GM08714 (cell line): ENCODE measurements at regions not wholly inside any gene's neighbourhood (a gene's known extent, or its start where the extent isn't known, plus 50 kb on each side); places are given as distances from the start of the nearest gene placed in this dataset.

Experiments used
- H3K4me3 ChIP-seq: fragments of 200-500 bp; sonication (Bioruptor generic); 2 replicates; pipeline ENCODE4 v1.5.1; 2014; ENCODE audit warnings: mild to moderate bottlenecking, low read length, inconsistent platforms
- ZNF274 ChIP-seq: IDR thresholded peaks from 2 replicates; pipeline ENCODE4 v1.6.1; 2012; ENCODE audit warnings: mild to moderate bottlenecking, low read depth, low read length

GRCh38 chr22:48238284-48238915 lies 1476.0 kb downstream of the TBC1D22A start:
- H3K4me3 ChIP-seq, result no peak overlapping the region
- TF ChIP-seq ZNF274, result no peak

GRCh38 chr22:48237466-48238283 lies 1475.2 kb downstream of the TBC1D22A start:
- H3K4me3 ChIP-seq, result no peak overlapping the region
- no peak for TF ChIP-seq ZNF274

- no peak for TF ChIP-seq ZNF274
- no peak overlapping the region for H3K4me3 ChIP-seq
Measured at GRCh38 chr22:48236261-48236660, 1473.8 kb downstream of the TBC1D22A start.

DNA sequence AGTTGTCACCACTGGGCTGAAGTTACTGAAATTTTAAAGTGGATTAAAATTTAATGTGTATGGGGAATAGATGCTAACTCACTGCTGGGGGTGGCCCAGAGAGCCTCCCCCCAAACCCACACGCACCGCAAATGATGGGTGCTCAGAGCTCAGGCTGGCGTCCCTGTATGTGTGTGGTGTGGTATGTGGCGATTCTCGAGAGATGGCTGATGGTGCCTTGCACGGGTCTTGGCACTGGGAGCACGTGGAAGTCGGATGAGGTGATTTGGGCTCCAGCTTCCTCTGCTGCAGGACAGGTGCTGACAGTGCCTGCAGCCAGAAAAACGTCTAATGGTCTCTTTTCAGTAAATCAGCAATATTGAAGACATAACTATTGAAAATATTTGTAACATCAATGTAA lies 1473.3 kb downstream of the TBC1D22A start:
- H3K4me3 ChIP-seq, result no peak overlapping the region
- TF ChIP-seq ZNF274, result no peak

DNA sequence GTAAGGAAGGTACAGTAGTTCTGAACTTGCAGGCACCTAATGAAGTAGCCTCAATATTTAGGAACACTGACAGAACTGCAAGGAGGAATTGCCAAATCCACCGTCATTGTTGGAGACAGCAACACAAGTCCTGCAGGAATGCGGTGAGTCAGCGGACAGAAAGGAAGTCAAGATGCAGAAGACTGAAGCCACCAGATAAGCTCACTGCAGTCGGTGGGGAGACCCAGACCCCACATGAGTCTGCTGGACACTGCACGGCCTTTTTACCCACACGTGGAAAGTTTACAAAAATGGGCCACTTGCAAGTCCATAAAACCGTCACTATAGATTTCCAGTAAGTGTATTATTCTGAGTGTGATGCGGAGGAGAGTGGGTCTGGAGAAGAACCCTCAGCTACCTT lies 1471.6 kb downstream of the TBC1D22A start:
- H3K4me3 ChIP-seq, result no peak overlapping the region
- TF ChIP-seq ZNF274, result no peak

DNA sequence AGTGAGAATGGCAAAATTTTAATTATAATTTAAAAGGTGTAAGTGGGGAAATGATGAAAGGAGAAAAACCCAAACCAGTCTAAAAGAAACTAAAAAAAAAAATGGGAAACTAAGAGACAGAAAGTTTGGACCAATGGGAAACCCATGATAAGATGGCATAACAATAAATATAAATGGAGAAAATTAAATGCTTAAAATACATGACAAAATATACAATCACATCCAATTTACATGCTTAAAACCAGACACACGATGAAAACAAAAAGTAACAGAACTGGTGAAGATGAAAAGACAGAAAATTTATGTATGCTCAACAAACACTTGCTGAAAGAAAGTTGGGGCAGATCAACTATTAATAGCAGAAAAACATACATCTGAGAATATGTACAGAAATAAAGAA lies 1471.1 kb downstream of the TBC1D22A start:
- no peak overlapping the region for H3K4me3 ChIP-seq
- TF ChIP-seq ZNF274, result no peak

- no peak for TF ChIP-seq ZNF274
- no peak overlapping the region for H3K4me3 ChIP-seq
Measured at GRCh38 chr22:48228468-48228867, 1466.0 kb downstream of the TBC1D22A start.

- H3K4me3 ChIP-seq, result no peak overlapping the region
- TF ChIP-seq ZNF274, result no peak
Measured at GRCh38 chr22:48227341-48228018, 1465.0 kb downstream of the TBC1D22A start.

- no peak for TF ChIP-seq ZNF274
- no peak overlapping the region for H3K4me3 ChIP-seq
Measured at GRCh38 chr22:48226026-48227013, 1463.9 kb downstream of the TBC1D22A start.

DNA sequence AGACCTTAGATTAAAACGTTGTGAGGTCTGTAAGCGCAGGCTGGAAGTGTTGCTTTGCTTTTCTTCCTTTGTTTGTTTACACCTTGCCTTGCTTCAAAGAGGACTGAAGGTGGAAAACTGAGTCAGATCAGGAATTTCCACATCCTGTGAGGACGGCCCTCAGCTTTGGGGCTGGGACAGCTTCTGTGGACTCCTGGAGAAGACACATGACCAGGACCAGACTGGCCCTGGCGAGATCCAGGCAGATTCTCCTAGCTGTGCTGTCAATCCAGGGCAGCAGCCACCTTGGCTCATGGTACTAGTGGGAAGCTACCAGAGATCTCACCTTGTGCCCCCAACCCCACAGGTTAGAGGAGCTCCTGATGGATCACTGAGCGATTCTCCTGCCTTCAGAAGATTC lies 1461.9 kb downstream of the TBC1D22A start:
- no peak for TF ChIP-seq ZNF274

GRCh38 chr22:48223488-48224190 lies 1461.2 kb downstream of the TBC1D22A start:
- TF ChIP-seq ZNF274, result no peak
- H3K4me3 ChIP-seq, result no peak overlapping the region

More for the DNA sequence above, 1461.9 kb downstream of the TBC1D22A start:
- H3K4me3 ChIP-seq, result no peak overlapping the region

GRCh38 chr22:48222742-48223487 lies 1460.5 kb downstream of the TBC1D22A start:
- H3K4me3 ChIP-seq, result no peak overlapping the region
- no peak for TF ChIP-seq ZNF274
